GM12878 (cell line): ENCODE measurements at regions not wholly inside any gene's neighbourhood (a gene's known extent, or its start where the extent isn't known, plus 50 kb on each side); places are given as distances from the start of the nearest gene placed in this dataset.

Experiments
- ATAC-seq: fragments of 200-7000 bp; cut with Tn5 transposase; 3 replicates; pipeline ENCODE4 v1.9.1; 2020; ENCODE audit warnings: mild to moderate bottlenecking, moderate library complexity
- BruUV-seq: library from RNA; stranded (reverse); fragments of 400-500 nt; replicated peaks from 2 replicates; lab custom pipeline; 2021; lab: Mats Ljungman, UMichigan
- CTCF ChIA-PET: fragments of 300-600 bp; sonication (Branson Sonifier 250); formaldehyde crosslinking; extraction: SDS; loops from one replicate; lab custom pipeline; 2021; ENCODE audit warnings: inconsistent platforms; lab: Yijun Ruan, JAX
- POLR2A ChIA-PET: fragments of 350-600 bp; formaldehyde crosslinking; extraction: SDS; loops from one replicate; lab custom pipeline; 2021; ENCODE audit warnings: inconsistent platforms; lab: Charles Lee
- RAD21 ChIA-PET: fragments of 300-600 bp; sonication (Branson Sonifier 250); formaldehyde crosslinking; loops from one replicate; lab custom pipeline; 2023; ENCODE audit warnings: antibody characterized with exemption; ENCODE audit not compliant: unreplicated experiment; lab: Charles Lee
- SMC1A ChIA-PET: fragments of 300-600 bp; sonication (Branson Sonifier 250); formaldehyde crosslinking; loops from one replicate; lab custom pipeline; 2023; ENCODE audit not compliant: unreplicated experiment, uncharacterized antibody; lab: Charles Lee
- DNase-seq: peaks from one replicate; pipeline ENCODE4 v3.0.0-alpha.2; 2011; ENCODE audit warnings: low read depth, low spot score
- FAIRE-seq: peaks from 3 replicates; lab custom pipeline; 2011; peaks lifted over from hg19 to GRCh38; lab: Jason Lieb, UNC
- H2AFZ ChIP-seq: 2 replicates; pipeline ENCODE4 v1.6.0; 2011; ENCODE audit warnings: low read depth, low read length, control low read depth; ENCODE audit not compliant: control insufficient read depth
- H3K27ac ChIP-seq: 2 replicates; pipeline ENCODE4 v1.5.1; 2011; ENCODE audit warnings: control low read depth; ENCODE audit not compliant: control insufficient read depth, insufficient read depth
- H3K27me3 ChIP-seq, 2 experiments: replicated peaks in 1 of 2; 2 replicates each; pipeline versions ENCODE4 v1.6.0 to v1.6.1; 2011; ENCODE audit warnings: low read length in 1 of 2; ENCODE audit not compliant: control insufficient read depth in 2 of 2, insufficient read depth in 2 of 2
- H3K36me3 ChIP-seq, 2 experiments: 2 replicates each; pipeline ENCODE4 v1.5.1; 2011; ENCODE audit warnings: low read length in 1 of 2; ENCODE audit not compliant: control insufficient read depth in 2 of 2, insufficient read depth in 2 of 2
- H3K4me1 ChIP-seq: 2 replicates; pipeline ENCODE4 v1.6.1; 2011; ENCODE audit warnings: mild to moderate bottlenecking, low read length, moderate library complexity, mixed read lengths; ENCODE audit not compliant: control insufficient read depth, insufficient read depth
- H3K4me2 ChIP-seq: 2 replicates; pipeline ENCODE4 v1.6.0; 2011; ENCODE audit warnings: control low read depth; ENCODE audit not compliant: control insufficient read depth, insufficient read depth
- H3K4me3 ChIP-seq: fragments of 200-600 bp; sonication (generic); 2 replicates; pipeline ENCODE4 v1.5.1; 2016
- H3K79me2 ChIP-seq: 2 replicates; pipeline ENCODE4 v1.6.0; 2011; ENCODE audit warnings: low read length; ENCODE audit not compliant: control insufficient read depth, insufficient read depth
- H3K9ac ChIP-seq: 2 replicates; pipeline ENCODE4 v1.8.0; 2011; ENCODE audit warnings: low read length, control low read depth, mixed read lengths; ENCODE audit not compliant: control insufficient read depth, insufficient read depth
- H3K9me3 ChIP-seq: replicated peaks from 3 replicates; pipeline ENCODE4 v1.5.1; 2011; ENCODE audit warnings: mild to moderate bottlenecking, low read length; ENCODE audit not compliant: control insufficient read depth, insufficient read depth
- H4K20me1 ChIP-seq: 2 replicates; pipeline ENCODE4 v1.6.0; 2011; ENCODE audit not compliant: control insufficient read depth, insufficient read depth
- BCL11A ChIP-seq: IDR thresholded peaks from 2 replicates; pipeline ENCODE4 v1.6.1; 2011; ENCODE audit warnings: low read depth, low read length
- EP300 ChIP-seq, 2 experiments: fragments of 150-350 bp in 1 of 2; IDR thresholded peaks; 2 replicates each; pipeline ENCODE4 v1.6.1; 2011 to 2012; ENCODE audit warnings: low read depth in 2 of 2, low read length in 2 of 2, borderline replicate concordance in 1 of 2, improper control_type of control experiment in 1 of 2, inconsistent platforms in 1 of 2; ENCODE audit not compliant: control insufficient read depth in 1 of 2
- ESRRA ChIP-seq: IDR thresholded peaks from 2 replicates; pipeline ENCODE4 v1.6.1; 2012; ENCODE audit warnings: mild to moderate bottlenecking, low read length, improper control_type of control experiment
- ETV6 ChIP-seq, 2 experiments: fragments of 450-650 bp in 1 of 2; IDR thresholded peaks in 1 of 2; conservative IDR thresholded peaks in 1 of 2; 2 replicates each; pipeline ENCODE4 v1.6.1; 2014; ENCODE audit warnings: antibody characterized with exemption in 1 of 2, borderline replicate concordance in 1 of 2, low read depth in 1 of 2, mild to moderate bottlenecking in 1 of 2, moderate library complexity in 1 of 2
- NFIC ChIP-seq: IDR thresholded peaks from 2 replicates; pipeline ENCODE4 v1.6.1; 2012; ENCODE audit warnings: low read depth, mild to moderate bottlenecking, inconsistent platforms, low read length, moderate library complexity
- NFYB ChIP-seq: IDR thresholded peaks from 2 replicates; pipeline ENCODE4 v1.6.1; 2011; ENCODE audit warnings: low read depth, mild to moderate bottlenecking, low read length, improper control_type of control experiment, moderate library complexity; ENCODE audit not compliant: insufficient read depth
- RAD21 ChIP-seq: IDR thresholded peaks from 2 replicates; pipeline ENCODE4 v1.6.1; 2011; ENCODE audit warnings: mild to moderate bottlenecking, low read depth, low read length, moderate library complexity; ENCODE audit not compliant: insufficient read depth
- RB1 ChIP-seq: fragments of 450-650 bp; formaldehyde crosslinking; IDR thresholded peaks from 2 replicates; pipeline ENCODE4 v1.6.1; 2017; ENCODE audit warnings: mild to moderate bottlenecking, borderline replicate concordance
- SMAD1 ChIP-seq: fragments of 450-650 bp; IDR thresholded peaks from 2 replicates; pipeline ENCODE4 v1.6.1; 2018; ENCODE audit warnings: mild to moderate bottlenecking, low read depth; ENCODE audit not compliant: partially characterized antibody
- WRNIP1 ChIP-seq: IDR thresholded peaks from 2 replicates; pipeline ENCODE4 v1.6.1; 2011; ENCODE audit warnings: low read depth, low read length, improper control_type of control experiment, borderline replicate concordance
- ZNF217 ChIP-seq: fragments of 450-650 bp; IDR thresholded peaks from 2 replicates; pipeline ENCODE4 v1.6.1; 2017; ENCODE audit warnings: antibody characterized with exemption, mild to moderate bottlenecking
- ZNF24 ChIP-seq: fragments of 450-650 bp; IDR thresholded peaks from 2 replicates; pipeline ENCODE4 v1.6.1; 2017; ENCODE audit warnings: antibody characterized with exemption, mild to moderate bottlenecking
- WGBS: methylation state at CpG from one replicate; pipeline ENCODE4 v1.1.6; 2016; ENCODE audit warnings: low lambda C conversion rate; ENCODE audit not compliant: insufficient replicate concordance, insufficient coverage; ENCODE audit errors: missing lambda C conversion rate; 5-methylcytosine and 5-hydroxymethylcytosine counted together
- in situ Hi-C: fragments of 300-500 bp; cut with MboI; formaldehyde crosslinking; loops from 9 replicates; pipeline ENCODE4 v1.14.3; 2018; ENCODE audit warnings: mixed read lengths
- intact Hi-C: fragments of 100-400 bp; cut with micrococcal nuclease; formaldehyde crosslinking; loops from one replicate; pipeline ENCODE4 v1.14.2; 2022; ENCODE audit not compliant: unreplicated experiment
- TF ChIP-seq, protein P1 (sequence below): fragments of 450-650 bp; IDR thresholded peaks from 2 replicates; pipeline ENCODE4 v1.6.1; 2014; ENCODE audit warnings: mild to moderate bottlenecking
- TF ChIP-seq, protein P2 (sequence below): IDR thresholded peaks from 2 replicates; pipeline ENCODE4 v1.6.1; 2012; ENCODE audit warnings: low read length, inconsistent platforms
- TF ChIP-seq, protein P3 (sequence below): IDR thresholded peaks from 2 replicates; pipeline ENCODE4 v1.6.1; 2011; ENCODE audit warnings: low read depth, mild to moderate bottlenecking, low read length, moderate library complexity, borderline replicate concordance; ENCODE audit errors: extremely low read depth

DNA sequence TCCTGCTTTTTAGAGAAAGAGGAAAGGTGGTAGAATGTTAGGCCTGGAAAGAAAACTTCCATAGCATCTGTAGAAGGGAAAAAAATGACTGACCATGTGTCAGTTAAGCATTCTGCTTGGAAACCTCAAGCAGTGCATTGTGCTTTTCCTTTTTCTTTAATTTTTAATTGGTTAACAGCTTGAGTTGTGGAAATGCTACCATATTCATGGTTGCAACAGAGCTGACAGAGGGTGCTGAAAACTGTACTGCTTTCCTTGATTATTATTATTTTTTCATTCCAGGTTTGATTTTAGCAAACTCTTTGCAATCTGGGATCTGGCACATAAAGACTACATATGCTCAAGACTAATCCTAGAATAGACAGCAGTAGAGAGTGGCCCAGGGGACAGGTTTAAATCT, 404.5 kb downstream of the EPHA4 start:
- Histone ChIP-seq H4K20me1 (no peaks in the 10 kb centered on the region), H2AFZ (no peak overlapping the region), H3K4me1 (no peaks in the 10 kb centered on the region), H3K4me2 (no peak overlapping the region), H3K9me3 (no peaks in the 10 kb centered on the region), H3K27ac (no peak overlapping the region), H3K27me3 (no peaks in the 10 kb centered on the region), H3K9ac (no peak overlapping the region), H3K79me2 (no peaks in the 10 kb centered on the region), H3K36me3 (no peaks in the 10 kb centered on the region), H3K4me3 (no peak overlapping the region)
- DNase-seq: no peak
- no TSS peak for BruUV-seq
- CTCF ChIA-PET: no interaction called here
- POLR2A ChIA-PET: no interaction called here
- intact Hi-C loops: no loop called here
- in situ Hi-C loops: no loop called here
- FAIRE-seq: no peak
- RAD21 ChIA-PET: no interaction called here
- ATAC-seq: no peak
- TF ChIP-seq WRNIP1 (no peak), SMAD1 (no peak), ETV6 (conservative IDR thresholded peaks at IDR 0.05 in 1 of 2, IDR thresholded peaks at IDR 0.05 in 1 of 2; ENCODE audit: borderline replicate concordance in 1 of 2, low read depth in 1 of 2) (no peak), RB1 (no peak), ZNF24 (no peak)
- SMC1A ChIA-PET: no interaction called here

DNA sequence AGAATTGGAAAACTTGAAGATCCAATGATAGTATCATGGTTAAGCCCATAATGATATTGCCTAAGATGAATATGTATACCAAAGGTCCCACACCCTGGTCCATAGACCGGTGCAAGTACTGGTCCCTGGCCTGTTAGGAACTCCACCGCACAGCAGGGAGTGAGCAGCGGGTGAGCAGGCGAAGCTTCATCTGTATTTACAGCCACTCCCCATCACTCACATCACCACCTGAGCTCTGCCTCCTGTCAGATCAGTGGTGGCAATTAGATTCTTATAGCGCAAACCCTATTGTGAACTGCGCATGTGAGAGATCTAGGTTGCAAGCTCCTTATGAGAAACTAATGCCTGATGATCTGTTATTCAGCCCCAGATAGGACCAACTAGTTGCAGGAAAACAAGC, 402.4 kb downstream of the EPHA4 start:
- Histone ChIP-seq H3K9me3 (no peaks in the 10 kb centered on the region), H3K4me1 (no peaks in the 10 kb centered on the region), H2AFZ (no peak overlapping the region), H3K36me3 (no peaks in the 10 kb centered on the region), H3K4me3 (no peak overlapping the region), H3K27me3 (no peaks in the 10 kb centered on the region), H3K27ac (no peak overlapping the region), H3K9ac (no peak overlapping the region), H4K20me1 (no peaks in the 10 kb centered on the region), H3K79me2 (no peaks in the 10 kb centered on the region), H3K4me2 (no peak overlapping the region)
- intact Hi-C loops: no loop called here
- ChIA-PET RAD21 (no interaction called here), CTCF (no interaction called here), SMC1A (no interaction called here), POLR2A (no interaction called here)
- no peak for FAIRE-seq
- DNase-seq: no peak
- BruUV-seq: no TSS peak
- ATAC-seq: no peak
- in situ Hi-C loops: no loop called here
- 87% methylated on average over 6 of the region's 6 CpGs for WGBS
- TF ChIP-seq RAD21 (no peak), NFIC (no peak), EP300 (IDR thresholded peaks at IDR 0.05; ENCODE audit: borderline replicate concordance in 1 of 2, control insufficient read depth in 1 of 2, low read depth in 2 of 2, low read length in 2 of 2) (no peak), ZNF217 (no peak), BCL11A (no peak), NFYB (no peak), ESRRA (no peak)
- TF ChIP-seq, protein P1, sequence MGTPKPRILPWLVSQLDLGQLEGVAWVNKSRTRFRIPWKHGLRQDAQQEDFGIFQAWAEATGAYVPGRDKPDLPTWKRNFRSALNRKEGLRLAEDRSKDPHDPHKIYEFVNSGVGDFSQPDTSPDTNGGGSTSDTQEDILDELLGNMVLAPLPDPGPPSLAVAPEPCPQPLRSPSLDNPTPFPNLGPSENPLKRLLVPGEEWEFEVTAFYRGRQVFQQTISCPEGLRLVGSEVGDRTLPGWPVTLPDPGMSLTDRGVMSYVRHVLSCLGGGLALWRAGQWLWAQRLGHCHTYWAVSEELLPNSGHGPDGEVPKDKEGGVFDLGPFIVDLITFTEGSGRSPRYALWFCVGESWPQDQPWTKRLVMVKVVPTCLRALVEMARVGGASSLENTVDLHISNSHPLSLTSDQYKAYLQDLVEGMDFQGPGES: no peak
- TF ChIP-seq, protein P2, sequence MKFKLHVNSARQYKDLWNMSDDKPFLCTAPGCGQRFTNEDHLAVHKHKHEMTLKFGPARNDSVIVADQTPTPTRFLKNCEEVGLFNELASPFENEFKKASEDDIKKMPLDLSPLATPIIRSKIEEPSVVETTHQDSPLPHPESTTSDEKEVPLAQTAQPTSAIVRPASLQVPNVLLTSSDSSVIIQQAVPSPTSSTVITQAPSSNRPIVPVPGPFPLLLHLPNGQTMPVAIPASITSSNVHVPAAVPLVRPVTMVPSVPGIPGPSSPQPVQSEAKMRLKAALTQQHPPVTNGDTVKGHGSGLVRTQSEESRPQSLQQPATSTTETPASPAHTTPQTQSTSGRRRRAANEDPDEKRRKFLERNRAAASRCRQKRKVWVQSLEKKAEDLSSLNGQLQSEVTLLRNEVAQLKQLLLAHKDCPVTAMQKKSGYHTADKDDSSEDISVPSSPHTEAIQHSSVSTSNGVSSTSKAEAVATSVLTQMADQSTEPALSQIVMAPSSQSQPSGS: no peak
- TF ChIP-seq, protein P3, sequence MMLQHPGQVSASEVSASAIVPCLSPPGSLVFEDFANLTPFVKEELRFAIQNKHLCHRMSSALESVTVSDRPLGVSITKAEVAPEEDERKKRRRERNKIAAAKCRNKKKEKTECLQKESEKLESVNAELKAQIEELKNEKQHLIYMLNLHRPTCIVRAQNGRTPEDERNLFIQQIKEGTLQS: no peak
